ENCODE measurements at regions not wholly inside any gene's neighbourhood (a gene's known extent, or its start where the extent isn't known, plus 50 kb on each side); places are given as distances from the start of the nearest gene placed in this dataset.

DNA sequence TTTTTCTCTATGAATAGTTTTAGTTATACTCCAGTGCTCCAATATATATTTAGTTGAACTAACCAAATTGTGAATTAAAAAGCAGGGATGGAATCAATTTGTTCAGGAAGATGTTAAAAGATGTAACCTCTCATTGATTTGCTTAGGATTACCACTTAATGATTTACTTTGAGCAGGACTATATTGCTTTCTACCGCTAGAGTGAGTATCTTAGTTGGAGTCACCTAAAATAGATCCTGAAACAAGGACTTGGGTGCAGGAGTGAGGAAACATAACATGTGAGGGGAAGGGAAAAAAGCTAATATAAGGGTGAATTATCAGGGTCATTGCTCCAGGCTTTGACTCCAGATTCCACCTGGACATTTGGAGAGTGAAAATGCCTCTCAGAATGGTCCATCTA, 2277.4 kb upstream of the C9orf72 start:
- H3F3A ChIP-seq (ENCODE audit: control insufficient read depth, insufficient read depth) = no peaks in the 10 kb centered on the region
- H3K36me3 ChIP-seq (ENCODE audit: control insufficient read depth, low read length) = no peaks in the 10 kb centered on the region
- no peaks in the 10 kb centered on the region for H3K9me3 ChIP-seq (ENCODE audit: control insufficient read depth, insufficient read depth, low read length)
- no peak overlapping the region for H3K27ac ChIP-seq (ENCODE audit: low read depth, low read length)
- no peak overlapping the region for H3K4me2 ChIP-seq (ENCODE audit: low read length)
- no peaks in the 10 kb centered on the region for H3K27me3 ChIP-seq (ENCODE audit: control insufficient read depth, low read length)
- H4K20me1 ChIP-seq (ENCODE audit: control insufficient read depth, insufficient read depth, low read depth, low read length) = no peaks in the 10 kb centered on the region
- TF ChIP-seq EZH2phosphoT487 (IDR thresholded peaks at IDR 0.05; ENCODE audit: borderline replicate concordance, low read length) = no peak
- H3K79me2 ChIP-seq (ENCODE audit: control insufficient read depth, low read length) = no peaks in the 10 kb centered on the region
- H3K9me2 ChIP-seq (replicated peaks; ENCODE audit: control insufficient read depth, low read length) = no peaks in the 10 kb centered on the region
- no peaks in the 10 kb centered on the region for H3K4me1 ChIP-seq (ENCODE audit: control insufficient read depth, low read length)
- no peak overlapping the region for H3K4me3 ChIP-seq (ENCODE audit: low read length)

DNA sequence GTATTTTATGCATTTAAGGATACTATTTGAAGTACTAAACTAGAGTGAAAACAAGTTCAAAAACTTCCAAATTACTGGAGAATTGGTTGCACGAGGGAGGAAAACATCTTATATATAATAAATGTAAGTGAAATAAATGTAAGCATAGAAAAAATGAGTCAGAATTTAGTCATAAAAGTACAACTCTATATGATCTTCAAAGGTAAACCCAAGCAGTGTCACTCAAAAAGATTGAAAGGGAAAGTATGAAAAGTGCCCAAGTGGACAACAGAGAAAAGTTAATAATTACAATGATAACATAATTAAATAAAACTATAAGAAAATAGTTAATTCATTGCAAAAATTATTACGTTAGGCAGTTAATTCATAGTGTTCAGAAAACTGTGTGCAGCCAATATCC, 2288.5 kb upstream of the C9orf72 start:
- H3K9me2 ChIP-seq (replicated peaks; ENCODE audit: control insufficient read depth, low read length) = no peaks in the 10 kb centered on the region
- no peaks in the 10 kb centered on the region for H3K9me3 ChIP-seq (ENCODE audit: control insufficient read depth, insufficient read depth, low read length)
- H3K36me3 ChIP-seq (ENCODE audit: control insufficient read depth, low read length) = no peaks in the 10 kb centered on the region
- no peak overlapping the region for H3K4me3 ChIP-seq (ENCODE audit: low read length)
- H3F3A ChIP-seq (ENCODE audit: control insufficient read depth, insufficient read depth) = no peaks in the 10 kb centered on the region
- no peaks in the 10 kb centered on the region for H3K79me2 ChIP-seq (ENCODE audit: control insufficient read depth, low read length)
- no peak overlapping the region for H3K4me2 ChIP-seq (ENCODE audit: low read length)
- no peaks in the 10 kb centered on the region for H3K4me1 ChIP-seq (ENCODE audit: control insufficient read depth, low read length)
- no peaks in the 10 kb centered on the region for H4K20me1 ChIP-seq (ENCODE audit: control insufficient read depth, insufficient read depth, low read depth, low read length)
- H3K27me3 ChIP-seq (ENCODE audit: control insufficient read depth, low read length) = no peaks in the 10 kb centered on the region
- no peak overlapping the region for H3K27ac ChIP-seq (ENCODE audit: low read depth, low read length)
- TF ChIP-seq, protein P1, sequence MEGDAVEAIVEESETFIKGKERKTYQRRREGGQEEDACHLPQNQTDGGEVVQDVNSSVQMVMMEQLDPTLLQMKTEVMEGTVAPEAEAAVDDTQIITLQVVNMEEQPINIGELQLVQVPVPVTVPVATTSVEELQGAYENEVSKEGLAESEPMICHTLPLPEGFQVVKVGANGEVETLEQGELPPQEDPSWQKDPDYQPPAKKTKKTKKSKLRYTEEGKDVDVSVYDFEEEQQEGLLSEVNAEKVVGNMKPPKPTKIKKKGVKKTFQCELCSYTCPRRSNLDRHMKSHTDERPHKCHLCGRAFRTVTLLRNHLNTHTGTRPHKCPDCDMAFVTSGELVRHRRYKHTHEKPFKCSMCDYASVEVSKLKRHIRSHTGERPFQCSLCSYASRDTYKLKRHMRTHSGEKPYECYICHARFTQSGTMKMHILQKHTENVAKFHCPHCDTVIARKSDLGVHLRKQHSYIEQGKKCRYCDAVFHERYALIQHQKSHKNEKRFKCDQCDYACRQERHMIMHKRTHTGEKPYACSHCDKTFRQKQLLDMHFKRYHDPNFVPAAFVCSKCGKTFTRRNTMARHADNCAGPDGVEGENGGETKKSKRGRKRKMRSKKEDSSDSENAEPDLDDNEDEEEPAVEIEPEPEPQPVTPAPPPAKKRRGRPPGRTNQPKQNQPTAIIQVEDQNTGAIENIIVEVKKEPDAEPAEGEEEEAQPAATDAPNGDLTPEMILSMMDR (IDR thresholded peaks at IDR 0.05; ENCODE audit: low read depth, low read length, poor library complexity, severe bottlenecking) = no peak
- TF ChIP-seq EZH2phosphoT487 (IDR thresholded peaks at IDR 0.05; ENCODE audit: borderline replicate concordance, low read length) = no peak

DNA sequence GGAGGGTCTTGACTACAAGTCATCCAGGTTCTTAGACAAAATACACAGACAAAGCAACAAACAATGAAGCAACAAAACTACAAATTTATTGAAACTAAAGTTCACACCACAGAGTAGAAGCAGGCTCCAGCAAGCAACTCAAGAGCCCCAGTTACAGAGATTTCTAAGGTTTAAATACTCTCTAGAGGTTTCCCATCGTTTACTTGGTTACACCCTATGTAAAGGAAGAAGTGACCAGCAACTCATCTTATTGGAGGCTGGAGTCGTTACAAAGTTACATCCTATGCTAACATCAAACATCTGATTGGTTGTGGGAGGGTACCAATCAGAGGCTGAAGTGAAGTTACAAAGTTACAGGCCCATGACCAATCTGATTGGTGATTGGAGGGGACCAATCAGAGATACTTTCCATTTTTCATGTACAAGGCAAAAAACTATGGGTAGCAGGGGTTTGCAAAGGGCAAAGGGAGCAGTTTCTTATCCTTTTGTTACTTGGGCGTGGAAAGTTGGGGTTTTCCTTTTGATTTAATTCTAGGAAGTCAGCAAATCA, 2292.6 kb upstream of the C9orf72 start:
- Histone ChIP-seq H3K4me2 (ENCODE audit: low read length) (no peak overlapping the region), H3K4me3 (ENCODE audit: low read length) (no peak overlapping the region)

DNA sequence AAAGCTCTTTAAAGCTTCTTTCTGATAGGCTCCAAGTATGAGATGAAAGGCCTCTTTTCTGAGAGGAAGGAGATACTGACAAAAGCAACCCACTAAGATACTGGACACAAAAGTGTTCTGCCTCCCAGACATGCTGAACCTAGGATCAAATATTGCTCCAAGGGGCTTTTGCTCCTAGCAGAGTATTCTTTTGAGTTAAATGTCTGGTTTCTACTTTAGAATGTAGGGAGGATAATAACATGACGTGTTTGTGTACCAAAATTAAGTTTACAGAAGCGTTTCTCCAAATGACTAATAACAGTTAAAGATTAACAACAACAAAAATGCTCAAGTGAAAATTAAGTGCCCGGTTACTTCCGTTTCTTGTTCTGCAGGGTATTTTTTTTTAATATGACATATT, 2293.3 kb upstream of the C9orf72 start:
- no peaks in the 10 kb centered on the region for H4K20me1 ChIP-seq (ENCODE audit: control insufficient read depth, insufficient read depth, low read depth, low read length)
- no peaks in the 10 kb centered on the region for H3F3A ChIP-seq (ENCODE audit: control insufficient read depth, insufficient read depth)
- no peak overlapping the region for H3K27ac ChIP-seq (ENCODE audit: low read depth, low read length)
- no peaks in the 10 kb centered on the region for H3K36me3 ChIP-seq (ENCODE audit: control insufficient read depth, low read length)
- no peak overlapping the region for H3K4me3 ChIP-seq (ENCODE audit: low read length)
- no peaks in the 10 kb centered on the region for H3K27me3 ChIP-seq (ENCODE audit: control insufficient read depth, low read length)
- no peaks in the 10 kb centered on the region for H3K4me1 ChIP-seq (ENCODE audit: control insufficient read depth, low read length)
- no peaks in the 10 kb centered on the region for H3K9me3 ChIP-seq (ENCODE audit: control insufficient read depth, insufficient read depth, low read length)
- no peaks in the 10 kb centered on the region for H3K9me2 ChIP-seq (replicated peaks; ENCODE audit: control insufficient read depth, low read length)
- TF ChIP-seq EZH2phosphoT487 (IDR thresholded peaks at IDR 0.05; ENCODE audit: borderline replicate concordance, low read length) = no peak
- TF ChIP-seq, protein P1 (IDR thresholded peaks at IDR 0.05; ENCODE audit: low read depth, low read length, poor library complexity, severe bottlenecking) = no peak
- H3K4me2 ChIP-seq (ENCODE audit: low read length) = no peak overlapping the region
- no peaks in the 10 kb centered on the region for H3K79me2 ChIP-seq (ENCODE audit: control insufficient read depth, low read length)

More for the DNA sequence above, 2292.6 kb upstream of the C9orf72 start:
- Histone ChIP-seq H4K20me1 (ENCODE audit: control insufficient read depth, insufficient read depth, low read depth, low read length) (no peaks in the 10 kb centered on the region), H3K79me2 (ENCODE audit: control insufficient read depth, low read length) (no peaks in the 10 kb centered on the region), H3K27me3 (ENCODE audit: control insufficient read depth, low read length) (no peaks in the 10 kb centered on the region), H3K9me3 (ENCODE audit: control insufficient read depth, insufficient read depth, low read length) (no peaks in the 10 kb centered on the region), H3K4me1 (ENCODE audit: control insufficient read depth, low read length) (no peaks in the 10 kb centered on the region), H3F3A (ENCODE audit: control insufficient read depth, insufficient read depth) (no peaks in the 10 kb centered on the region), H3K27ac (ENCODE audit: low read depth, low read length) (no peak overlapping the region), H3K9me2 (replicated peaks; ENCODE audit: control insufficient read depth, low read length) (no peaks in the 10 kb centered on the region), H3K36me3 (ENCODE audit: control insufficient read depth, low read length) (no peaks in the 10 kb centered on the region)
- TF ChIP-seq, protein P1 (IDR thresholded peaks at IDR 0.05; ENCODE audit: low read depth, low read length, poor library complexity, severe bottlenecking) = no peak

All from DOHH2 (cell line).